DND-41 (cell line): ENCODE measurements at regions not wholly inside any gene's neighbourhood (a gene's known extent, or its start where the extent isn't known, plus 50 kb on each side); places are given as distances from the start of the nearest gene placed in this dataset.
A peak's percentile ranks its signal among the peaks of the same experiment; 100 is the strongest.
"Not testable (repeated sequence)": the region's sequence is repeated elsewhere in the genome, so short reads cannot be mapped to it uniquely, and the experiment has no call there.

Experiments
- ATAC-seq: fragments of 200-7000 bp; cut with Tn5 transposase; 3 replicates; pipeline ENCODE4 v1.9.1; 2021; ENCODE audit warnings: low read depth; ENCODE audit not compliant: insufficient read depth
- DNase-seq: peaks from one replicate; pipeline ENCODE4 v3.0.0-alpha.2; 2020
- H2AFZ ChIP-seq: 2 replicates; pipeline ENCODE4 v1.6.0; 2012; ENCODE audit warnings: low read depth, low read length
- H3K27ac ChIP-seq: 2 replicates; pipeline ENCODE4 v1.5.1; 2012; ENCODE audit warnings: low read length, inconsistent platforms
- H3K27me3 ChIP-seq: fragments of 200-600 bp; sonication (generic); 2 replicates; pipeline ENCODE4 v1.6.0; 2012; ENCODE audit warnings: low read length, mild to moderate bottlenecking, inconsistent platforms; ENCODE audit not compliant: insufficient read depth, poor library complexity
- H3K36me3 ChIP-seq: 2 replicates; pipeline ENCODE4 v1.5.1; 2012; ENCODE audit warnings: low read length, inconsistent platforms; ENCODE audit not compliant: insufficient read depth
- H3K4me1 ChIP-seq: 2 replicates; pipeline ENCODE4 v1.5.1; 2012; ENCODE audit warnings: mild to moderate bottlenecking, low read length; ENCODE audit not compliant: insufficient read depth
- H3K4me2 ChIP-seq: 2 replicates; pipeline ENCODE4 v1.6.0; 2012; ENCODE audit warnings: mild to moderate bottlenecking, moderate library complexity, low read length, inconsistent platforms; ENCODE audit not compliant: insufficient read depth
- H3K4me3 ChIP-seq, 2 experiments: fragments of 200-600 bp in 1 of 2; shearing (Covaris generic) in 1 of 2; 2 replicates each; pipeline ENCODE4 v1.5.1; 2012 to 2016; ENCODE audit warnings: inconsistent platforms in 2 of 2, low read length in 2 of 2, mild to moderate bottlenecking in 2 of 2, low read depth in 1 of 2, moderate library complexity in 1 of 2
- H3K79me2 ChIP-seq: 2 replicates; pipeline ENCODE4 v1.6.0; 2012; ENCODE audit warnings: low read length, inconsistent platforms; ENCODE audit not compliant: insufficient read depth
- H3K9ac ChIP-seq: 2 replicates; pipeline ENCODE4 v1.6.0; 2012; ENCODE audit warnings: low read depth, mild to moderate bottlenecking, inconsistent platforms, low read length, moderate library complexity
- H3K9me3 ChIP-seq: 2 replicates; pipeline ENCODE4 v1.5.1; 2012; ENCODE audit warnings: low read length, moderate library complexity, mild to moderate bottlenecking, inconsistent platforms; ENCODE audit not compliant: insufficient read depth, severe bottlenecking
- H4K20me1 ChIP-seq: 2 replicates; pipeline ENCODE4 v1.6.0; 2012; ENCODE audit warnings: low read length; ENCODE audit not compliant: insufficient read depth
- CTCF ChIP-seq: IDR thresholded peaks from 2 replicates; pipeline ENCODE4 v1.5.1; 2012; ENCODE audit warnings: borderline replicate concordance, low read length, moderate library complexity, mild to moderate bottlenecking; ENCODE audit not compliant: poor library complexity, severe bottlenecking; ENCODE audit errors: extremely low read depth
- EZH2 ChIP-seq: IDR thresholded peaks from 3 replicates; pipeline ENCODE4 v1.6.1; 2012; ENCODE audit warnings: borderline replicate concordance, low read depth, mild to moderate bottlenecking, moderate library complexity, low read length, inconsistent platforms; ENCODE audit not compliant: severe bottlenecking

GRCh38 chr20:1816384-1817381 lies 78.5 kb upstream of the SIRPA start:
- Histone ChIP-seq H4K20me1 (0 out of 2 replicates have a peak, but pooled peaks cover 4% of the 10 kb centered on the region), H3K9ac (no peak overlapping the region), H3K79me2 (no peaks in the 10 kb centered on the region), H3K27me3 (peaks cover 31% of the 10 kb centered on the region), H3K27ac (no peak overlapping the region), H3K4me3 (no peak overlapping the region), H3K36me3 (no peaks in the 10 kb centered on the region), H3K4me2 (peak overlapping the region; percentile 41), H3K9me3 (no peaks in the 10 kb centered on the region), H3K4me1 (peaks cover 18% of the 10 kb centered on the region), H2AFZ (no peak overlapping the region)
- peak; percentile 75 for DNase-seq
- peak; percentile 97 for ATAC-seq
- no peak for TF ChIP-seq EZH2
- TF ChIP-seq CTCF: no peak

GRCh38 chr20:1815502-1816085 lies 79.6 kb upstream of the SIRPA start:
- Histone ChIP-seq H3K4me1 (peaks cover 27% of the 10 kb centered on the region), H3K9me3 (no peaks in the 10 kb centered on the region), H3K9ac (no peak overlapping the region), H3K27me3 (peaks cover 31% of the 10 kb centered on the region), H3K36me3 (no peaks in the 10 kb centered on the region), H2AFZ (no peak overlapping the region), H3K4me2 (no peak overlapping the region), H4K20me1 (0 out of 2 replicates have a peak, but pooled peaks cover 4% of the 10 kb centered on the region), H3K4me3 (no peak overlapping the region), H3K79me2 (no peaks in the 10 kb centered on the region), H3K27ac (no peak overlapping the region)
- TF ChIP-seq EZH2: no peak
- TF ChIP-seq CTCF: no peak
- DNase-seq (no peak), ATAC-seq (no peak)

GRCh38 chr20:1814861-1815260 lies 80.3 kb upstream of the SIRPA start:
- not testable (repeated sequence) for H2AFZ ChIP-seq, H3K27ac ChIP-seq, H3K4me2 ChIP-seq, H3K9me3 ChIP-seq, DNase-seq, ATAC-seq, H4K20me1 ChIP-seq, H3K36me3 ChIP-seq, H3K9ac ChIP-seq, H3K79me2 ChIP-seq, H3K4me3 ChIP-seq
- H3K27me3 ChIP-seq: peaks cover 31% of the 10 kb centered on the region
- peaks cover 27% of the 10 kb centered on the region for H3K4me1 ChIP-seq
